Mucosa of descending colon (tissue), 3 donors: ENCODE measurements at regions not wholly inside any gene's neighbourhood (a gene's known extent, or its start where the extent isn't known, plus 50 kb on each side); places are given as distances from the start of the nearest gene placed in this dataset.

Experiments used
- ATAC-seq: fragments of 200-7000 bp; cut with Tn5 transposase; one replicate; pipeline ENCODE4 v1.9.1; 2020; ENCODE audit warnings: mild to moderate bottlenecking, moderate library complexity
- DNase-seq, 3 donors: peaks; one replicate each; pipeline ENCODE4 v3.0.0-alpha.2; 2020
- H3K36me3 ChIP-seq: fragments of 200-600 bp; one replicate; pipeline ENCODE4 v1.8.0; 2021; ENCODE audit warnings: low read depth, mild to moderate bottlenecking
- H3K4me1 ChIP-seq: fragments of 200-600 bp; one replicate; pipeline ENCODE4 v1.8.0; 2021; ENCODE audit warnings: low read depth, mild to moderate bottlenecking
- H3K4me3 ChIP-seq: fragments of 200-600 bp; one replicate; pipeline ENCODE4 v1.8.0; 2021; ENCODE audit warnings: mild to moderate bottlenecking
- H3K9me3 ChIP-seq: fragments of 200-600 bp; one replicate; pipeline ENCODE4 v1.8.0; 2021; ENCODE audit warnings: mild to moderate bottlenecking
- CTCF ChIP-seq: fragments of 200-600 bp; IDR thresholded peaks from one replicate; pipeline ENCODE4 v1.8.0; 2022; ENCODE audit warnings: antibody characterized with exemption, mild to moderate bottlenecking
- intact Hi-C, 2 donors: fragments of 100-400 bp; cut with DNase I in 1 of 2; cut with micrococcal nuclease in 1 of 2; formaldehyde crosslinking; loops; one replicate each; pipeline versions ENCODE4 v1.11.0 to v1.11.1; 2022; cut with DNase I, micrococcal nuclease
- donor health status: DM: no; HTN: no; CAD: no; lungs with moderate emphysema.
- donor health status: DM: no; HTN: no; CAD: no.
- donor health status: DM: no; HTN: yes; CAD: no.

GRCh38 chr13:59409211-59409610 is 754.5 kb downstream of the DIAPH3 start:
- peak in 1 of 3 donors; percentile 25 for DNase-seq
- intact Hi-C loops = no loop called here
- no peak for ATAC-seq
- no peak for TF ChIP-seq CTCF
- H3K36me3 ChIP-seq = no peaks in the 10 kb centered on the region
- H3K4me3 ChIP-seq = no peak overlapping the region
- no peaks in the 10 kb centered on the region for H3K4me1 ChIP-seq
- no peaks in the 10 kb centered on the region for H3K9me3 ChIP-seq

GRCh38 chr13:59409634-59410200 is 754.0 kb downstream of the DIAPH3 start:
- no peak for TF ChIP-seq CTCF
- H3K9me3 ChIP-seq = no peaks in the 10 kb centered on the region
- no peak for ATAC-seq
- no peak overlapping the region for H3K4me3 ChIP-seq
- H3K4me1 ChIP-seq = no peaks in the 10 kb centered on the region
- no peaks in the 10 kb centered on the region for H3K36me3 ChIP-seq
- intact Hi-C loops = no loop called here
- DNase-seq = no peak

GRCh38 chr13:59413126-59413525 is 750.6 kb downstream of the DIAPH3 start:
- Histone ChIP-seq H3K4me1 (no peaks in the 10 kb centered on the region), H3K36me3 (no peaks in the 10 kb centered on the region), H3K9me3 (no peaks in the 10 kb centered on the region), H3K4me3 (no peak overlapping the region)
- DNase-seq (no peak), ATAC-seq (no peak)
- intact Hi-C loops = no loop called here
- no peak for TF ChIP-seq CTCF

- ATAC-seq (no peak), DNase-seq (no peak)
- TF ChIP-seq CTCF = no peak
- H3K4me1 ChIP-seq = no peaks in the 10 kb centered on the region
- no peak overlapping the region for H3K4me3 ChIP-seq
- H3K36me3 ChIP-seq = no peaks in the 10 kb centered on the region
- intact Hi-C loops = no loop called here
- no peaks in the 10 kb centered on the region for H3K9me3 ChIP-seq
These were observed 749.7 kb downstream of the DIAPH3 start for GRCh38 chr13:59414006-59414405.

DNA sequence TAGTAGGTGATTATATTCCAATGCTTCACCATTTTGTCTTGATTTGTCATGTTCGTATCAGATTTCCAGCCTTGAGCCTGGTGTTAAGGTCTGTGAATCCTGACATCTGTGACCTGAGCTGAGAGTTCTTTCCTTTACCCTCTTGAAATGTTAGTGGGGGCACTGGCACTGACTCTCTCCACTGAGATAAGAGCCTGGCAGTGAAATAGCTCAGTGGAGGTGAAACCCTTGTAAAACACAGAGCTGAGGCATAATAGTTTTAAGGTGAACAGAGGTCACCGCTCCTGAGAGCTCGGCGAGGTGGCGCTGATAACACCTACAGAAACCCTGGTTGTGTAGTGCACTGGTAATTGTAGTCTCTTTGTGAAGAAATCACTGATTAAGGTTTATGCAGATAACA is 748.2 kb downstream of the DIAPH3 start:
- Histone ChIP-seq H3K36me3 (no peaks in the 10 kb centered on the region), H3K4me1 (no peaks in the 10 kb centered on the region), H3K9me3 (no peaks in the 10 kb centered on the region), H3K4me3 (no peak overlapping the region)
- DNase-seq = no peak
- intact Hi-C loops = no loop called here
- no peak for ATAC-seq
- no peak for TF ChIP-seq CTCF

GRCh38 chr13:59416561-59416960 is 747.2 kb downstream of the DIAPH3 start:
- ATAC-seq (no peak), DNase-seq (no peak)
- TF ChIP-seq CTCF = no peak
- intact Hi-C loops = no loop called here
- H3K4me1 ChIP-seq = no peaks in the 10 kb centered on the region
- H3K4me3 ChIP-seq = no peak overlapping the region
- H3K9me3 ChIP-seq = no peaks in the 10 kb centered on the region
- no peaks in the 10 kb centered on the region for H3K36me3 ChIP-seq
